ACHN (cell line): ENCODE measurements at regions not wholly inside any gene's neighbourhood (a gene's known extent, or its start where the extent isn't known, plus 50 kb on each side); places are given as distances from the start of the nearest gene placed in this dataset.
"Not testable (repeated sequence)": the region's sequence is repeated elsewhere in the genome, so short reads cannot be mapped to it uniquely, and the experiment has no call there.

Experiments
- DNase-seq: peaks from one replicate; pipeline ENCODE4 v3.0.0-alpha.2; 2015
- in situ Hi-C: cut with HindIII; loops from 2 replicates; pipeline ENCODE4 v1.10.0; 2017; ENCODE audit warnings: low sequenced_read_pairs, low pct_ligation_motif_present, low pct_unique_long_range_greater_than_20kb

DNA sequence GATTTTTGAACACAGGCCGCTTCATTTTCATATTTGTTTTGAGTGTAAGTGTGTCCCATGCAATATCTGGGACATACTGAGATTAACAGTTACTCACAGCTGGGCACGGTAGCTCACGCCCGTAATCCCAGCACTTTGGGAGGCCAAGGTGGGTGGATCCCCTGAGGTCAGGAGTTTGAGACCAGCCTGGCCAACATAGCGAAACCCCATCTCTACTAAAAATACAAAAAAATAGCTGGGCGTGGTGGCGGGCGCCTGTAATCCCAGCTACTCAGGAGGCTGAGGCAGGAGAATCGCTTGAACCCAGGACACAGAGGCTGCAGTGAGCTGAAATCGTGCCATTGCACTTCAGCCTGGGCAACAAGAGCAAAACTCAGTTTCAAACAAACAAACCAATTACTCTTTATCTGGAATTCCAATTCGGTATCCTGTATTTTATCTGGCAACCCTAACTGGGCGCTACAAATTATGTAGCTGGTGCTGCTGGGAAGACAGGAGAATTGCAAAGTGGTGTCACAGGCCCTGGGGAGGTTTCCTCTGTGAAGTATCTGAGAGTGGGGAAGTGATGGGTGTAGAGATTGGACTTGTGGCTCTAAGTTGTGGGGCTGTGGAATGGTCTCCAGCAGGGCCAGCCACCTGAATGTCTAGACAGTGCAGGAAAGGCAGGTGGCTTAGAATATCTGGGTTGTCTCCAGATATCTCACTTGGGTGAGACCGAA lies 73.3 kb upstream of the SPRY4 start:
- in situ Hi-C loops, DNase-seq: not testable (repeated sequence)

DNA sequence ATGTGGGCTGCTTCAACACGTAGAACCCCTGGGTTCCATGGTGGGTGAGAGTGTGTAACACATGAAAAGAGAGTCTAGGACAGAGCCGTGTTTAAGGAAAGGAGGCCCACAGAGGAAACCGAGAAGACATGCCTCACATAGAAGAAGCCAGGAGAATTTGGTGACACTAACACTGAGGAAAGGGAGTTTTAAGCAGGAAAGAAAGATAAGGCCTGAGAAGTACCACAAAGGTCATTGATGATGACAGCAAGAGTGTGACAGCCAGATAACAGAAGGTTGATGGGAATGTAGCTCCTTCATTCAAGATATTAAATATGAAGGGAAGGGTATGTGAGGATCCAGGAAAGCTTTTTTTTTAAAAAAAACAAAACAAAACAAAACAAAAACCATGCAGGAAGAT lies 72.4 kb upstream of the SPRY4 start:
- in situ Hi-C loops: no loop called here
- no peak for DNase-seq

DNA sequence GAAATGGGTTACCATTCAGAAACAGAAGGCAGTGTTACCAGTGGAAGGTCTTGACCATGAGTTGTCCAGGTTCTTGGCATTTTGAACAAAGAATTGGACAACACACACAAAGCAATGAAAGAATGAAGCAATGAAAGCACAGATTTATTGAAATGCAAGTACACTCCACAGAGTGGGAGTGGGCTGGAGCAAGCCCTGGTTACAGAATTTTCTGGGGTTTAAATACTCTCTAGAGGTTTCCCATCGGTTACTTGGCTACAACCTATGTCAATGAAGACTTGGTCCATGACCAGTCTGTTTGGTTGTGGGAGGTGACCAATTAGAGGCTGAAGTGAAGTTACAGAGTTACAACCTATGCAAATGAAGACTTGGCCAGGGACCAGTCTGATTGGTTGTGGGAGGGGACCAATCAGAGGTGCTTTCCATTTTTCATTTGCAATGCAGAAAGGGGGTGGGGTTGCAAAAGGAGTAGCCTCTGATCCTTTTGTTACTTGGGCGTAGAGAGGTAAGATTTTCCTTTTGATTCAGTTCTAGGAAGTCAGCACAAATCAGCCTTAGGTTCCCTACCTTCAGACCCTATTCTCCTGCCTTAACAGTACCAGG lies 71.7 kb upstream of the SPRY4 start:
- DNase-seq: no peak

DNA sequence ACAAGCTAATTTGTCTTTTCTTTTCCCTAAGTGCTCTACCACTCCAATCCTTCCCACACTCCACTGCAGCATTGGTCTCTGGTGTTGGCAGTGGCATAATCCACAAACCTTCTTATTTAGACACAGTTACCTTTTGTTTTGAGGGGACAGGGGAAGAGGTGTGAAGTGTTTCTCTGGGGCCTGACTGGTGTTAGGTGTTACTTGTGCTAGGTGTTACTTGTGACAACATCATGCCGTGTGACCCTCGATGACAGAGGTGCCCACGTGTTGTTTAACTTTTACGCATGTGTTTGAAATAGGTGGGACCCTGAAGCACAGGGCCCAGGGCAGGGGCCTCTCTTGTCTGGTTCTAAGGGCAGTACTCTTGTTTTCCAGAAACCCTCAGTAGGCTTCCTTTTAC lies 70.5 kb upstream of the SPRY4 start:
- in situ Hi-C loops: no loop called here
- no peak for DNase-seq

More for the DNA sequence above, 71.7 kb upstream of the SPRY4 start:
- in situ Hi-C loops: no loop called here

DNA sequence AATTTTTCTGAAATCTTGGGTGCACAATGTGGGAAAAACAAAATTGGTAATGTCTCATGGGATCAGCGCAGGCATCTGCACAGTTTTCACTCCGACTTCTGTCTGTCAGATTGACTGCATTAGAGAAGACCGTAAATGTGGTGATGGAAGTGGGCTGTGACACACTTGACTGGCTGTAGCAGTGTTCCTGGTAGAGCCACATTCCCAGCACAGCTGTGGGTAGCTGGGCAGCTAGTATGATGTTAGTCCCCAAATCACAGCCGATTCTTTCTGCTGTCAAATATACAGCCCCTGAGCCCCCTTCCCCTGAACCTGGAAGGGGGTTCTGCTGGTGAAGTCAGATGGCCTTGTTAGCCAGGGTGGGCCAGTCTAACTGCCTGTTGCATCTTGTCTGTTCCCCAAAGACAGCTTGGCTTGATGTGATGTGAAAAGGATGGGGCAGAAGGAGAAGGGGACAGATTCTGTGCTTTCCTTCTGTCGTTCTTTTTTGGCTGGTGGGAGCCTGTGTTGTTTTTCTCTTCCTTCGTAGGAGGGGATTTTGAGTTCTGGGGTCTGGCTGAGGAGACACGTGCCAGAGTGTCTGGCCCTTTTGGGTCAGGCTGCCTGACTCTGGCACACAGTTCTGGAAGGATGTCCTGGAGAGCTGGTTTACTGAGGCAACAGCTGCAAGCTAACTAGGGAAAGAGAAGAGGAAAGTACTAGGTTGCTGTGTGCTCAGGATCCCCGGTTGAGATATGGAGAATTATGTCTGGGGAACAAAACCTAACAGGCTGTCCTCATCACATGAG lies 66.4 kb upstream of the SPRY4 start:
- in situ Hi-C loops: no loop called here

DNA sequence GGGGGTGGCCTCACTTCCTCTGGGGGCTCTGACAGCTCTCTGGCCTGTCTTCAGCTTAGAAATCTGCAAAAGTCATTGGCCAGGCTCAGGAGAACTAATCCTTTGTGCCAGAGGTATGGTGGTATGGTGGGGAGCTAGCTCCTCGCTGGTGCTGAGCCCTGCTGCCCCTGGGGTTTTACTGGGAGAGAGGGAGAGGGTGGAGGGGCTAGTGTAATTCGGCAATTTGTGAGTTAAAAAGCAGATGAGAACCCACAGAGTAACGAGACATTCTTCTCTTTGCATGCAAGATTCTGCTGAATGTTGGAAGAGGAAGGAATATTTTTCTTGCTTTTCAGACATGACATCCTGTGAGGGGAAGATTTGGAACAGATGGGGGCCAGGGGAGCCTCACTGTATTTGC lies 65.5 kb upstream of the SPRY4 start:
- no peak for DNase-seq
- in situ Hi-C loops: no loop called here

More for the DNA sequence above, 66.4 kb upstream of the SPRY4 start:
- DNase-seq: no peak

DNA sequence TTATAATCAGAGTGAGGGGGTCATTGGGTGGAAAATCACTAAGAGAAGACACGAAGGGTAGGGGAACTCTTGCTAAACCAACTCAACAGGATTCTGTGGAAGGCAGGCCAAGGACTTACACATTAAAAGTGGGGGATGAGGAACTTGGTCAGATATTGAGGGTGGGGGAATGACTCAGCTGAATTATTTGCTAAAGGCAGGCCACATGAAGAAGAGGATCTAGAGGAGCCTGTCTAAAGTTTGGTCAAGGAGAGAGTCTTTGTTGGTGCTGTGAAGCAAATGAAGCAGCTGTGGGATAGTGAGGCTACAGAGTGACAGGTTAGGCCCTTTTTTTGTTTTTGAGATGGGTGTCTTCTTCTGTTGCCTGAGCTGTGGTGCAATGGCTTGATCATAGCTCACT lies 63.9 kb upstream of the SPRY4 start:
- DNase-seq: no peak
- in situ Hi-C loops: no loop called here

DNA sequence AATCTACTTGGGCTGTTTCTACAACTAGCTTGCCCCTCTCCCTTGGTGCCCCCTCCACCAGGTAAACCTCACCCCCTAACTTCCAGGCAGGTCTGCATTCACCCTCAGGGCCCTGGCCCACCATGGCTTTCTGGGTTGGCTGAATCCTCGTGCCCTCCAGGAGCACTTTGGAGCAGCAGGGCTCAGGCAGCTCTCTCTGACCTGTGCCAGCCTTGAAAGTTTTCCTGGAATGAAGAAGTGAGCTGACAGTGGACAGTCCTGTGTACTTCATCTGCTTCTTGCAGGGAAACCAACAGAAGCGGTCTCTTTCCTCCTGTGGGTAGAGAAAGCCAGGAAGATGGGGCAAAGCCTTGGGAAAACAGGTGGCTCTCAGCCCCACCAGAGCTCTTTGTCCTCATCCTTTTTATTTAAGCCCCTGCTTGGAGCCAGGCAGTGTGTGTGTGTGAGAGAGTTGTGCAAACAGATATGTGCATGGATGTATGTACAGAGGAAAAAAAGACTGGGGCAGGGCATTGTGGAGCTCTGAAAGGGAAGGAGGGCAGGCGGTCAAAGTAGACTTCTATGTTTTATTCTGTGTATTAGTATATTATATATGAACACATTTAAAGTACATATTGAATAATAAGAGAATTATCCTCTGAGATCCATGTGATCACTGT lies 62.3 kb upstream of the SPRY4 start:
- no peak for DNase-seq
- in situ Hi-C loops: no loop called here

DNA sequence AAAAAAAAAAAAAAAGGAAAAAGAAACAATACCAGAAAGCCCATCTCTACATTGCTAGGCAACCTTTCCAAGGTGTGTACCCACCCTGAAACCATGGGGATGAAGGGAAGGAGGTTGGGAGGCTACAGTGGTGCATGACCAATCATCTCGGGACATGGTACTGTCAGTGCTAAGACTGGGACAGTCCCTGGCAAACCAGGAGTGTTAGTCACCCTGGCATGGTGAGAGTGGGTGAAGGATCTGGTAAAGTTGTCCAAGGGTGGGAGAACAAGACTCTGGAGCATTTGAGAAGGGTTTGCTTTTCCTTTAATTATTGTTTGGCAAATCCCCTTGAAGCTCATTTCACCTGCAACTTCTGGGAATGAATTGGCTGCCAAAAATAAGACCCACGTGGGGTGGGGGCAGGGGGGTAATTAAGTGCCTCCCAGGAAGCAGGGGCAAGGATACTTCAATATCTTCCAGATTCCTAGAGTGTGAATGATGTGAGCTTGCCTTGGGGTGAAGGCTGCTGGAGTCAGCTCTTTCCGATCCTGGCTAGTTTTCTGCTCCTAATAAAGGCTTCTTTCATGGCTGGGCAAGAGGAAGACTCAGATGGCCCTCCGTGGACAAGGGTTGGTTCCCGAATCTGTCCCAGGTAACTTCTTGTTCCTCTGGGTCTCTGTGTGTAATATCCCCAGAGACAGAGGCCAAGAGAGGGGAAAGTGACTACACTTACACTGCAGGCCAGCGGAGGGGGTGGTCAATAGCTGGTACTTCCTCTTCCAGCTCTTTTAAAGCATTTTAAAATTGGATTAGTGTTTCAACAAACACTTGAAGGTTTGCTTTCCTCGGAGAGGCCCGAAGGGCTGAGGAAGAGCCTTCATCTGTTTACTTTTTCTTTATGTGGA lies 61.6 kb upstream of the SPRY4 start:
- DNase-seq: no peak
- in situ Hi-C loops: no loop called here

DNA sequence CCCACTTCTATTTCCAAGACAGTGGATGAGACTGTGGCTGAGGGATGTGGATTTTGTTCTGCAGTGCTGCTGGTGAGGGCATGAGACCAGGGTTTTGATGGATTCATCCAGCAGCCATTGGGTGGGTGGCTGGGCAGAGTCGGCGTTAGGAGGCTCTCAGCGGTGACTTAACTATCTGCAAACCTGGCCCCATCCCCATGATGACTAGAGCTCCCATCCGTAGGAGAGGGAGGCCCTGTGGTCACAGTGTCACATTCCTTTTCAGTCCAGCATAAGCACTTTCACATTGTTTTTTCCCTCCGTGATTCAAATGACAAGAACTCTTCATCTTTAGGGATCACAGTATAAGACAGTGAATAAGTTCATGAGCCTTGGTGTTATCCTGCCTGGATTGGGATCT lies 60.4 kb upstream of the SPRY4 start:
- in situ Hi-C loops: no loop called here

DNA sequence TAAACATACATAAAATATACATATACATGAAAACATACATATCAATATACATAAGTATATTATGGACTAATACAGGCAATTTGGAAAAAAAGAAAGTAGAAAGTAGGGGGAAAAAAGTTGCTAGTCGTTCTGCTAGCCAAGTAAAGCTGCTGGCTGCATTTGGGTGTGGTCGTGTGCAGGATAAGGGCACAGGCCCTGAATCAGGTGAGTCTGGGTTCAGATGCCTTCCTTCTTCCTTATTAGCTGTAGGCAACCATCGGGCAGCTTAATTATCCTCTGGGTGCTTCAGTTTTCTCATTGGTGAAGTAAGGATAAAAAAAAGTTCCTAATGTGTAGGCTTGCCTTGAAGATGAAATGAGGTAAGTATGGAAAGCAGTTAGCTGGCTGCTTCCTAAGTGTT lies 59.2 kb upstream of the SPRY4 start:
- no peak for DNase-seq
- in situ Hi-C loops: no loop called here

More for the DNA sequence above, 60.4 kb upstream of the SPRY4 start:
- no peak for DNase-seq

DNA sequence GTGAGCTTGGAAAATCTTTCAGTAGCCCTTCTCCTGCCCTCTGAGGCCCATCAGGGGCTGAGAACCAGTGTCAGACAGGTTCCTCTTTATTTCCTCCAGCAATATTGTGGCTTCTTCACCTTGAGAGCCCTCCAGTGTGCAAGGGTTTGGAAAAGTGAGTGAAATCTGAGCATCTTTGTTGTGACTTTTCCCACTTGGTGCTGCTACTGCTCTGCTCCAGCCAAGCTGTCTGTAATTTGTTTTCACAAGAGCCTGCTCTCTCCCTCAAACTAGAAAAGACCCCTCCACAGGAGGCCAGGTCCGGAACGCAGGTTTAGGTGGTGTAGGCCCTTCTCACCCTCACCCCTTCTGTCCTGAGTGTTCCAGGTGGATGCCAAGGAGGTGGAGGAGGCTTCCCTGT lies 57.4 kb upstream of the SPRY4 start:
- in situ Hi-C loops: no loop called here
- DNase-seq: no peak

DNA sequence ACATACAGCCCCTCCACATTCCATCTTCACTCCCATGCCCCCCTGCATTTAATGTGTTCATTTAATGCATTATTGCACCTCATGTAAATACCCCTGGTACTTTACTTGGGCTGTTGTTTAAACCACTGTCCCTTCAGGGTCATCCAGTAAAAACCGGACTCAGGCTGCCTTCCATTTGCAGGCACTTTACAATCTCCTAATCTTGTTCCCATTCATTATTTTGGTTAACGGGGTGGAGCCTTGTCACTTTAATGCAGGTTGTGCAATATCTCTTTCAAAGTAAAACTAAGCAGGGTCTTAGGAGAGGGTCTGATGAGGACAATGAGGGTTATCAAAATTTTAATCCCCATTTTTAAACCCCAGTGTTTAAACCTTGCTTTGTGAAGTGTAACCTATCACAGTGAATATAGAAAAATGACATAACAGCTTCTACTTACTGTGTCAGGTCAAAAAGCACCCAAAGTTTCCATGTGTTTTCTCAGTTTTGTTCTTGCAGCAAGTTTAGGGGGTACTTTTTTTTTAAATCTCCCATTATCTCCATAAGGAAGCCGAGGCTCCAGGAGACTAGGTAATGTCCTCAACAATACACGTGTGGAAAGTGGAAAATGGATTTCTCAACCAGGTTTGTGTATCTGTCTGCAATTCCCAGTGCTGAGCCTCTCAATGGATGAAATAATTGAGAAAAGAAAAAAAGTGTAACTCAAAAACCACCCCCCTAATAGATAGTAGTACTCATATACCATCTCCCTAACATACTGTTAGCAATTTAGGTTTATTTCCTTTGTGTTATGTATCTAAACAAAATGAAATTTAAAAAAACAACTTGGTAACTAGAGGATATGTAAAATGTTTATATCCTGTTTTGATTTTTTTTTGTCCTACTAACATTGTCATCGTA lies 54.2 kb upstream of the SPRY4 start:
- in situ Hi-C loops: no loop called here
- DNase-seq: no peak

DNA sequence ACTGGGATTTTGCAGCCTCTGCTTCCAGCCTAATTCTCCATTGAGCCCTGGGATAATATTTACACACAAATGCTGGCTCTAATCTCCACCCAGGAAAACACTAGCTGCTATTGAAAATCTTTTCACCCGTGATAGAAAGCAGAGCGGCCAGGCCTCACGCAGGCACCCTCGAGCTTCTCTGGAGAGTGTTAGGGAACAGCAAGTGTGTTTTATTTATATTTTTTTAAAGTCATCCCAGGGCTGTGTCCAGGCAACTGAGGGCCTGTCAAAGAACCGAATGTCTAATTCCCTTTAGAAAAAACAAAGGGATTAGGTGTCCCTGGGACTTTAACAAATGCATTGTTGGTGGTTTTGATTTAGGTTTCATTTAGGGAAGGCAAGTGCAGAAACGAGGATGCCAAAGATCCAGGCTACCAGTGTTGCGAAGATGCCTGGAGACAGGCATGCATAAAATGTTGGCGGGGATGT lies 51.2 kb upstream of the SPRY4 start:
- in situ Hi-C loops: no loop called here
- no peak for DNase-seq
